ENCODE measurements at regions not wholly inside any gene's neighbourhood (a gene's known extent, or its start where the extent isn't known, plus 50 kb on each side); places are given as distances from the start of the nearest gene placed in this dataset.

DNA sequence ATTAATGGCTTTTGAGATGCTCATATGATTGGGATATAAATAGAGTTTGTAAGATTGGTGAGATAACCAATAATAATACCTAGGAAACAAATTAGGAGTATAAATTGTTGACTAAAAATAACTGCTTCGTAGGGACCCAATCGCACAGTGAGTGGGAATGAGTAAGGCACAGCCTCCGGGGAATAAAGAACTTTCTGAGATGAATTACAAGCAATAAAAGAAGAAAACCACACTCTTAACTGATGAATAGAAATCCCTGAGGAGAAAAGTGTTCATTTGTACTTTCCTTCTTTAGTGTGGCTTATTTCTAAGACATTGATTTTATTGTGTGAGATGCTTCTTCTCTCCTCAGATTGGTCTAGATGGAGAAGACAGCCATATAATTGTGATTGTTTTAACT is 443.4 kb upstream of the PRMT6 start:
- Histone ChIP-seq H4K8ac (replicated peaks; ENCODE audit: insufficient read length, low read depth, low read length) (no peak overlapping the region), H3K14ac (ENCODE audit: insufficient read depth, low read length) (no peak overlapping the region), H2BK12ac (ENCODE audit: insufficient read length, low read depth, low read length) (no peak overlapping the region), H2BK15ac (ENCODE audit: low read depth, low read length) (no peak overlapping the region), H3K9ac (ENCODE audit: extremely low read depth, insufficient read length, low read length) (no peak overlapping the region), H3K4me1 (ENCODE audit: insufficient read depth, low read length) (no peaks in the 10 kb centered on the region), H3K23me2 (ENCODE audit: insufficient read length, low read depth, low read length, poor library complexity, severe bottlenecking) (no peaks in the 10 kb centered on the region), H2AFZ (ENCODE audit: low read length) (no peak overlapping the region), H3K56ac (ENCODE audit: insufficient read length, low read depth, low read length) (no peak overlapping the region), H3K27ac (ENCODE audit: insufficient read length, low read depth, low read length) (no peak overlapping the region), H3K18ac (ENCODE audit: insufficient read length, low read depth, low read length) (no peak overlapping the region), H3K23ac (ENCODE audit: insufficient read length, low read depth, low read length) (no peak overlapping the region), H2BK20ac (ENCODE audit: low read depth, low read length, poor library complexity, severe bottlenecking) (no peak overlapping the region), H3K79me2 (ENCODE audit: insufficient read depth, low read length) (no peaks in the 10 kb centered on the region), H4K91ac (ENCODE audit: insufficient read length, low read depth, low read length) (no peak overlapping the region), H2AK5ac (ENCODE audit: insufficient read length, low read length) (no peak overlapping the region), H2BK5ac (ENCODE audit: insufficient read length, low read length) (no peak overlapping the region), H3K79me1 (ENCODE audit: insufficient read depth, low read depth, low read length, poor library complexity, severe bottlenecking) (no peaks in the 10 kb centered on the region), H2BK120ac (ENCODE audit: low read depth, low read length, poor library complexity, severe bottlenecking) (no peak overlapping the region), H3T11ph (ENCODE audit: low read length) (no peak overlapping the region), H3K9me3 (ENCODE audit: control insufficient read depth, low read depth, low read length) (no peaks in the 10 kb centered on the region), H4K20me1 (ENCODE audit: control insufficient read depth, insufficient read depth, insufficient read length) (no peaks in the 10 kb centered on the region), H3K4ac (ENCODE audit: low read depth, low read length) (no peak overlapping the region), H4K5ac (ENCODE audit: insufficient read length, low read depth, low read length) (no peak overlapping the region), H3K4me2 (ENCODE audit: insufficient read depth, insufficient read length, low read length) (no peak overlapping the region), H3K27me3 (ENCODE audit: insufficient read depth, low read length) (no peaks in the 10 kb centered on the region)
- 0 out of 7 replicates have a peak, but pooled peaks cover 0 to 4% (median 0%) of the 10 kb centered on the region in 3 experiments for H3K36me3 Mint-ChIP-seq (ENCODE audit: insufficient read depth in 1 of 3, low read depth in 3 of 3)
- no peaks in the 10 kb centered on the region for H3K27me3 Mint-ChIP-seq (ENCODE audit: low read depth)
- no peaks in the 10 kb centered on the region for H3K4me1 Mint-ChIP-seq
- no peak overlapping the region for H3K27ac Mint-ChIP-seq
- TF ChIP-seq, protein P1, sequence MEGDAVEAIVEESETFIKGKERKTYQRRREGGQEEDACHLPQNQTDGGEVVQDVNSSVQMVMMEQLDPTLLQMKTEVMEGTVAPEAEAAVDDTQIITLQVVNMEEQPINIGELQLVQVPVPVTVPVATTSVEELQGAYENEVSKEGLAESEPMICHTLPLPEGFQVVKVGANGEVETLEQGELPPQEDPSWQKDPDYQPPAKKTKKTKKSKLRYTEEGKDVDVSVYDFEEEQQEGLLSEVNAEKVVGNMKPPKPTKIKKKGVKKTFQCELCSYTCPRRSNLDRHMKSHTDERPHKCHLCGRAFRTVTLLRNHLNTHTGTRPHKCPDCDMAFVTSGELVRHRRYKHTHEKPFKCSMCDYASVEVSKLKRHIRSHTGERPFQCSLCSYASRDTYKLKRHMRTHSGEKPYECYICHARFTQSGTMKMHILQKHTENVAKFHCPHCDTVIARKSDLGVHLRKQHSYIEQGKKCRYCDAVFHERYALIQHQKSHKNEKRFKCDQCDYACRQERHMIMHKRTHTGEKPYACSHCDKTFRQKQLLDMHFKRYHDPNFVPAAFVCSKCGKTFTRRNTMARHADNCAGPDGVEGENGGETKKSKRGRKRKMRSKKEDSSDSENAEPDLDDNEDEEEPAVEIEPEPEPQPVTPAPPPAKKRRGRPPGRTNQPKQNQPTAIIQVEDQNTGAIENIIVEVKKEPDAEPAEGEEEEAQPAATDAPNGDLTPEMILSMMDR (conservative IDR thresholded peaks at IDR 0.05): no peak
- H3K9me3 Mint-ChIP-seq: peaks cover 3% of the 10 kb centered on the region in 2 experiments; a peak in 3 of 5 replicates
- no peak for DNase-seq
- no CpG with 5 or more reads among the region's 3 CpGs for WGBS (ENCODE audit: extremely low coverage, insufficient read length, low lambda C conversion rate)
- no peak overlapping the region for H3K4me3 Mint-ChIP-seq

All from H9 (cell line).